ENCODE measurements at regions not wholly inside any gene's neighbourhood (a gene's known extent, or its start where the extent isn't known, plus 50 kb on each side); places are given as distances from the start of the nearest gene placed in this dataset.
A peak's percentile ranks its signal among the peaks of the same experiment; 100 is the strongest.

DNA sequence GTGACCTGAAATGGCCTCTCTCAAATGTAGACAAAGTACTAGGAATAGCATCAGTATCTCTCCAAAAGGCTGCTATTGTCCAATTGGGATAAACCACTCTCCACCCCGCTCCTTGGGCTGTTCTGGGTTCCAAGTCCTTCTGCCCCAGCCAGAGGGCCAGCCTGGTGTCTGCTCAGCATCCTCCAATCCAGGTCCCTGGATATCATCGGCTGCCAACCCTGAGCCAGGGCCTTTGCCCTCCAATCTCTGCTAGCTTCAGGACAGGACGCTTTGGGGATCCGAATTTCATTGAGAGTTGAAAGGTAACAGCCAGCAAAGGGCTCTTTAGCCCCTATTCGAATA is 119.3 kb upstream of the ADPGK start:
- ATAC-seq, result no peak
- no peaks in the 10 kb centered on the region for H3K9me3 ChIP-seq (ENCODE audit: control insufficient read depth, low read length, poor library complexity, severe bottlenecking)
- Mint-ChIP-seq H3K27ac (no peak overlapping the region), H3K27me3 (peaks cover 41% of the 10 kb centered on the region), H3K4me1 (no peaks in the 10 kb centered on the region), H3K4me3 (no peak overlapping the region), H3K36me3 (ENCODE audit: low read depth) (peaks cover 7% of the 10 kb centered on the region)
- DNase-seq, result no peak

DNA sequence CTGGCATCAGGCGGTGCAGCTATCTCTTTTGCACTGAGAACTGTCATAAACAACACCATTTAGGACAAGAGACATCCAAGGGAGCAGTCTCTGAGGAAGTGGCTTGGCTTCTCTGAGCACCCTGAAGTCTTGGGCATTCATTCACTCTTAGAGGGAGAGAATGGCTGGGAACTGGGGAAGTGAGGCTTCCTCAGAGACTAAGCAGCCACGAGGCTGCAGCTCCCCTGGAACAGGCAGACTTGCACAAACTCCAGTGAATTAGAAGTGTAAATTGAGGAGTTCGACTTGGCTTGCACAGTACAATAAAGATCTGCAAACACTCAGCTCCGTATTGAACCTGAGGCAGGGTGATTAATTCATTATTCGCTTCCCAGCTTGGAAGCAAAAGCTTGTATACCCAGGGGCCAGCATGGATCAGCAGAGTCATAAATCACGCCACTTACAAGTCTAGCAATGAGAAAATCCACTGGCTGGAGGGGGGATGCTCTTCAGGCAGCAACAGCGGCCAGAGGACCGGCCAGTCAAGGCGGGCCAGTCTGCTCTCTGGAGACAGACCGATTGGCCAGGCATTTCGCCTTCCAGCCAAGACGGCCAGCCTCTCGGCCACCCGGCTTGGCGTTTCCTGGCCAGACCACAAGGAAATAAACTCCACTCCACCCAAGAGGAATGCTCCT is 118.8 kb upstream of the ADPGK start:
- H3K4me3 Mint-ChIP-seq, result no peak overlapping the region
- H3K27ac Mint-ChIP-seq, result no peak overlapping the region
- no peaks in the 10 kb centered on the region for H3K9me3 ChIP-seq (ENCODE audit: control insufficient read depth, low read length, poor library complexity, severe bottlenecking)
- peaks cover 38% of the 10 kb centered on the region for H3K27me3 Mint-ChIP-seq
- ATAC-seq (no peak), DNase-seq (no peak)
- no peaks in the 10 kb centered on the region for H3K4me1 Mint-ChIP-seq
- peaks cover 7% of the 10 kb centered on the region for H3K36me3 Mint-ChIP-seq (ENCODE audit: low read depth)

DNA sequence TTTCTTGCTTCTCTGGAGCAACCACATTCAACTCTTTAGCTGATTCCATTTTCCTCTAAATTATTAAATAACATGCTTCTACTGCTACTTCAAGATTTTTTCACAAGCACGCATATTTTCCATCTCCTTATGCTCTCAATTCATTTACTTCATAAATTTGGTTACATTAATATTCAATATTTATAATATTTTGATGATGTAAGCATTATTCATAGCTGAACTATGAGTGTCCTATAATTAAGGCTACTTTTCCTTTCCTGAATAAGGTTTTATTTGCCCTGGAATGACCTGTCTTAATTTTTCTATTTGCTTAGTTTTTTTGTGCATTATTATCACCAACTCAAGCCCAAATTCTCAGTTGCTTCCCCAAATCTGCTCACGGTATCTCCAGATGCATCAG is 109.4 kb upstream of the ADPGK start:
- Mint-ChIP-seq H3K27ac (no peak overlapping the region), H3K4me3 (no peak overlapping the region), H3K27me3 (peaks cover 37% of the 10 kb centered on the region), H3K4me1 (peaks cover 3% of the 10 kb centered on the region), H3K36me3 (ENCODE audit: low read depth) (no peaks in the 10 kb centered on the region)
- ATAC-seq (no peak), DNase-seq (no peak)
- H3K9me3 ChIP-seq (ENCODE audit: control insufficient read depth, low read length, poor library complexity, severe bottlenecking), result no peaks in the 10 kb centered on the region

DNA sequence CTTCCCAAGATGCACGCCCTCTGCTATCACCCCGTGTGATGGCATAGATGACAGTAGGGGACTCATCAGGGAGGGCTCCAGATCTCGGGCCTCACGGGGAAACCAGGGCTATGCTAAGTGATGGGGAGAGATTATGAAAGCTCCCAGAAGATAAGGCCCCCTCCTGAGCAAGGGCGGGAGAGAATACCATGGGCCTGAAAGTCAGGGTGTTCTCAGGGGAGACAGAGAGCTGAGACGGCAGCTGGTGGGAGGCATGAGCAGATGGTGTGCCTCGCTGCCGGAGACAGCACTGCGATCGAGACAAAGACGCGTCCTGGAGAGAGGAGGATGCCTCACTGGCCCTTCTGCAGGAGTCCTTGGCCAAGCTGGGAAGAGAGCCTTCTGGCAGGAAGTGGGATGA is 106.5 kb upstream of the ADPGK start:
- no peak overlapping the region for H3K4me3 Mint-ChIP-seq
- H3K9me3 ChIP-seq (ENCODE audit: control insufficient read depth, low read length, poor library complexity, severe bottlenecking), result peaks cover 3% of the 10 kb centered on the region
- H3K27ac Mint-ChIP-seq, result no peak overlapping the region
- DNase-seq, result no peak
- H3K27me3 Mint-ChIP-seq, result peaks cover 26% of the 10 kb centered on the region
- H3K36me3 Mint-ChIP-seq (ENCODE audit: low read depth), result no peaks in the 10 kb centered on the region
- ATAC-seq, result no peak
- peaks cover 3% of the 10 kb centered on the region for H3K4me1 Mint-ChIP-seq

DNA sequence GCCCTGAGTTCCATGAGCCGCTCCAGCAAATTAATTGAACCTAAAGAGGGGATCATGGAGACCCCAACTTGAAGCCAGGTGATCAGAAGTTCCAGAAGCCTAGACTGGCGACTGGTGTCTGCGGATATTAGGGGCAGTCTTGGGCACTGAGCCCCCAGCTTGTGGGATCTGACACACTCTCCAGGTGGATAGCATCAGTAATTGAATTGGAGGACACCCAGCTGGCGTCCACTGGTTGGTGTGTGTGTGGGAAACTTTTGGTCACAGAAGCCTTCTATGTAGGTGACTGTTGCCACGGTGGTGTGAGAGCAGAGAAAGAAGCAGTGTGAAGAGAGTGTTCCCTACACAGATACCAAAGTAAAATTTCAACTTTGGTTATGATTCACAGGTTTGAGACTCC is 106.0 kb upstream of the ADPGK start:
- DNase-seq (no peak), ATAC-seq (no peak)
- H3K9me3 ChIP-seq (ENCODE audit: control insufficient read depth, low read length, poor library complexity, severe bottlenecking), result peaks cover 5% of the 10 kb centered on the region
- H3K4me3 Mint-ChIP-seq, result no peak overlapping the region
- H3K4me1 Mint-ChIP-seq, result peaks cover 3% of the 10 kb centered on the region
- no peaks in the 10 kb centered on the region for H3K36me3 Mint-ChIP-seq (ENCODE audit: low read depth)
- peak overlapping the region; percentile 21 for H3K27ac Mint-ChIP-seq
- H3K27me3 Mint-ChIP-seq, result peaks cover 26% of the 10 kb centered on the region

DNA sequence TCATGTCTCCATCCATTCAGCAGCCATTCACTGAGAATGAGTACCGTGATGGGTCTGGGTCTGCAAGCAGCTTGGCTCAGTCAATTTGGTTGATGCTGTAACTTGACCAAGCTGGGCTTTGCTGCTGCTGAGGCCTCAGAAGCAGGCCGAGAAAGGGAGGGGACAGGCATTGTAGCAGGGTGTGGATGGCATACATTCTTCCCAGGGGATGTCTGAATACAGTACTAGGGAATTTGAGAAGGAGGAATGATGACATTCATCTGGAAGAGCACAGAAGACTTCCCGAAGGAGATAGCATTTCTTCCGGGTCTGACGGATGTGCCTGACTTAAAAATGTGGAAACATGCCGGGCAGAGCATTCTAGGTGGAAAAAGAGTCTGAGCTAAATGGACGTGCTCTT is 105.3 kb upstream of the ADPGK start:
- no peak overlapping the region for H3K27ac Mint-ChIP-seq
- no peaks in the 10 kb centered on the region for H3K36me3 Mint-ChIP-seq (ENCODE audit: low read depth)
- H3K4me3 Mint-ChIP-seq, result no peak overlapping the region
- peaks cover 3% of the 10 kb centered on the region for H3K4me1 Mint-ChIP-seq
- H3K27me3 Mint-ChIP-seq, result peaks cover 26% of the 10 kb centered on the region
- ATAC-seq (no peak), DNase-seq (no peak)
- H3K9me3 ChIP-seq (ENCODE audit: control insufficient read depth, low read length, poor library complexity, severe bottlenecking), result peaks cover 5% of the 10 kb centered on the region

DNA sequence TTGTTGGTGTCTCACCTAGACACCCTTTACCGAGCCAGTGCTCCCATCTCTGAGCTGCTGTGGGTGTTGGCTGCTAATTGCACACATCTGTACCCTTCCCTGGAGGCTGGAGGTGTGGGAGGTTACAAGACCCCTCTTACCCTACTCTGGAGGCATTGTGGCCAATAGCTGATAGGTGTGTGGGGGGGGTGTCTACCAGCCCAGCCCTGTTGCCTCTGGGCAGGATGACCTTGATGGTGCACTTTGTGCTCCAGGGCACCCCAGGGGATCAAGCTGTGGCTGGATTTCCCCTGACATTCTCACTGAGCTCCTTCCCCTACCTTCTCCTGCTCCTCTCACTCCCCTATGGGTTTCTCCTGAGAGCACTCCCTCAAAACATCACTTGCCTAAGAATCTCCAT is 104.7 kb upstream of the ADPGK start:
- H3K9me3 ChIP-seq (ENCODE audit: control insufficient read depth, low read length, poor library complexity, severe bottlenecking), result peaks cover 5% of the 10 kb centered on the region
- ATAC-seq (no peak), DNase-seq (no peak)
- H3K27ac Mint-ChIP-seq, result no peak overlapping the region
- no peaks in the 10 kb centered on the region for H3K36me3 Mint-ChIP-seq (ENCODE audit: low read depth)
- H3K4me1 Mint-ChIP-seq, result peaks cover 3% of the 10 kb centered on the region
- H3K4me3 Mint-ChIP-seq, result no peak overlapping the region
- peaks cover 21% of the 10 kb centered on the region for H3K27me3 Mint-ChIP-seq

DNA sequence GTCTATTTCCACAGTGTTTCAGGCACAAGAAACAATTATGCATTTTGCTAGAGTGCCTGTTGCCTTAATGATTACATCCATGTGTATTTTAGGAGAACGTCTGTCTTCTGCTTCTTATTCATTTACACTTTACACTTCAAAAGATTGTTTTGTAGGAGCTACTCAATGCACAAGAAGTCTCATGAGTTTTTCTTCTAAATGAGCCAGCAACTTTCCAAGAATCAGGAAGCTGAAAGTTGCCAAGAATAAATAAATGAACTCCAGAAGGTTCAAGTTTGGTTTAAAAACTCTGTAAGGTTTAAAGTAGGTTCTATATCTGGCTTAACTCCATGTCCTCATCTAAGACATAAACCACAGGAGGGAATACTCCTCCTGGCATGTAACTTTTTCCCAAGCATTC is 103.8 kb upstream of the ADPGK start:
- H3K4me3 Mint-ChIP-seq, result no peak overlapping the region
- ATAC-seq (no peak), DNase-seq (no peak)
- H3K4me1 Mint-ChIP-seq, result peaks cover 3% of the 10 kb centered on the region
- peaks cover 20% of the 10 kb centered on the region for H3K27me3 Mint-ChIP-seq
- H3K9me3 ChIP-seq (ENCODE audit: control insufficient read depth, low read length, poor library complexity, severe bottlenecking), result peaks cover 5% of the 10 kb centered on the region
- no peaks in the 10 kb centered on the region for H3K36me3 Mint-ChIP-seq (ENCODE audit: low read depth)
- no peak overlapping the region for H3K27ac Mint-ChIP-seq

DNA sequence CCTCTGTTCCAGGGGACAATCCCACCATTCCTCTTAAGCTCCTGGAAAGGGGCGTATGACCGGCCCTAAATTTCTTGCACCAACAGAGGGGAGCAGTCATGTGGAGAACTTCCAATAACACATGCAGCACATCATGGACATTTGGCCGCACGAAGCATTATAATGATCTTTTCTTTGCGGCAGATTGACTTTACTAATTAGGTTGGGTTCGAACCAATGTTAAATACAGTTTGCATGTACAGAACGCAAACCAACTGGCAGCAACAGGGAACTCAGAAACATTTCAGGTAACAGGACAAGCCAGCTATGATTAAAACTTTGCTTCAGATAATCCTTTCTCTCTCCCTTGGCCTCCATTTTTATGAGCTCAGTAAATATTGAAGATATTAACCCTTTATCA is 100.8 kb upstream of the ADPGK start:
- peaks cover 5% of the 10 kb centered on the region for H3K27me3 Mint-ChIP-seq
- peaks cover 5% of the 10 kb centered on the region for H3K9me3 ChIP-seq (ENCODE audit: control insufficient read depth, low read length, poor library complexity, severe bottlenecking)
- no peak overlapping the region for H3K27ac Mint-ChIP-seq
- ATAC-seq (no peak), DNase-seq (no peak)
- no peak overlapping the region for H3K4me3 Mint-ChIP-seq
- H3K36me3 Mint-ChIP-seq (ENCODE audit: low read depth), result no peaks in the 10 kb centered on the region
- H3K4me1 Mint-ChIP-seq, result no peaks in the 10 kb centered on the region

DNA sequence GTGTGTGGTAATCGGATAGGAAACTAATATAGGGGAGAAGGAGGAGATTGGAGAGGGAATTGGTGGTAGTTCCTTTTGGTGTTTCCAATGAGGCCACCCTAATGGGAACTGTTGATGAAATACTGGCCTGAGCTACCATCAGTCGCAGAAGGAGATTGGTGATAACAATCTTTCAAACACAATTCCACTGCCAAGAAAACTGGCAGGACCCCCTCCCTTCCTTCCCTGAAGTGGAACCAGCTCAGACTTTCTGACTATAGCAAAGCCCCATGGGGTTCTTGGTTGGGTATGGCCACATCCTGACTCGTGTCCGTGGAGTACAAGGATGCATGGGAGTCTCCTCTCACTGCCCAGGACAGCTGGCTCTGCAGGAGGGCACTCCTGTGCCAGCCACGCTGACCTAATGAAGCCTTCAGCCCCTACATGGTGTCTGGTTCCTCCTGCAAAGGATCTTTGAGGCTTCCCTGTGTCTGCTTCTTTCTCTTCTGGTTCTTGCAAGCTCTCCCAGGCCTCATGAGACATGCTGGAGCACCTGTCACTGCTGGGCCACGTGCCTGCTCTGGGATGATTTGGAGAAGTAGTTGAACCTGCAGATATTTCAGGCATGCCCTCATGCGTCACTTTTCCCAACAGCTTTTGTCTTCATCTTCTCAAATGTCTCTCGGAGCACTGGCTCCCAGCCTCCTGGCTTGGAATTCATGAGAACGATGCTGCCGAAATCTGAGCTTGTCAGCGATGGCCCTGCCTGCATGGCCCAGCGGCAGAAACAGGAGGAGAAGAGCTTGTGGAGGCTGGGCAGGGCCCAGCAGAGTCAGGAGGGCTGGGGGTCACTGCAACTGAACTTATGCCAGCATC is 90.0 kb upstream of the ADPGK start:
- Mint-ChIP-seq H3K4me1 (peaks cover 7% of the 10 kb centered on the region), H3K27me3 (peaks cover 4% of the 10 kb centered on the region), H3K36me3 (ENCODE audit: low read depth) (peaks cover 3% of the 10 kb centered on the region), H3K27ac (peak overlapping the region; percentile 51), H3K4me3 (no peak overlapping the region)
- ATAC-seq, result no peak
- DNase-seq, result no peak
- no peaks in the 10 kb centered on the region for H3K9me3 ChIP-seq (ENCODE audit: control insufficient read depth, low read length, poor library complexity, severe bottlenecking)

DNA sequence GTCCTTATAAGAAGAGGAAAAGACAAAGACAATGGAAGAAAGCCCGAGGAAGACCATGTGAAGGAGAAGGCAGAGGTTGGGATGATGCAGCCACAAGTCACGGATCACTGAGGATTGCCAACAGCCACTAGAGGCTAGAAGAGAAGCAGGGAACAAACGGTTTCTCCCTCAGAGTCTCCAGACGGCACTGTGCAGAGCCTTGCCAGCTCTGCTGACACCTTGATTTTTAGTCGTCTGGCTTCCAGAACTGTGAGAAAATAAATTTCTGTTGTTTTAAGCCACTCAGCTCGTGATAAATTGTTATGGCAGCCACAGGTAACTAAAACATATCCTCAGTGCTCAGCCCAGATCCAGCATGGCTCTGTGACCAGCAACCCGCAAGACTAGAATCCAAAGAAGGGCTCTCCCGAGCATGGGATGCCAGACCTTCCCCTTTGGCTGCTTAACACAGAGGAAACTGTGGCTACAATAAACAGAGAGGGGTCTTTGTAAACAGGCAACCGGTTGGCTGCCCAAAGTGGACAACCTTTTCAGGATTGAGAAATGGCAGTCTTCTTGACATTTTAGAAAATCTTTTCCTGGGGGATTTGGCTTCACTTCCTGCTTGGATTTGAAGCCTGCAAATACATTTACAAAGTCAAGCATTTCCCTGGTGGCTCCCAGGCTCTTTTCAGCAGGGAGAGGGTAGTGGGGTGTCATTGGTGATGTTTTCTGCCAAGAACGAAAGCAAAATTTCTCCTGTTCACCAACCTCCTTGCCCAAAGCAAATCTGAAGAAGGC is 88.7 kb upstream of the ADPGK start:
- H3K27me3 Mint-ChIP-seq, result peaks cover 4% of the 10 kb centered on the region
- no peak for ATAC-seq
- no peak overlapping the region for H3K4me3 Mint-ChIP-seq
- H3K27ac Mint-ChIP-seq, result no peak overlapping the region
- H3K4me1 Mint-ChIP-seq, result peaks cover 7% of the 10 kb centered on the region
- no peaks in the 10 kb centered on the region for H3K9me3 ChIP-seq (ENCODE audit: control insufficient read depth, low read length, poor library complexity, severe bottlenecking)
- no peak for DNase-seq
- peaks cover 3% of the 10 kb centered on the region for H3K36me3 Mint-ChIP-seq (ENCODE audit: low read depth)

DNA sequence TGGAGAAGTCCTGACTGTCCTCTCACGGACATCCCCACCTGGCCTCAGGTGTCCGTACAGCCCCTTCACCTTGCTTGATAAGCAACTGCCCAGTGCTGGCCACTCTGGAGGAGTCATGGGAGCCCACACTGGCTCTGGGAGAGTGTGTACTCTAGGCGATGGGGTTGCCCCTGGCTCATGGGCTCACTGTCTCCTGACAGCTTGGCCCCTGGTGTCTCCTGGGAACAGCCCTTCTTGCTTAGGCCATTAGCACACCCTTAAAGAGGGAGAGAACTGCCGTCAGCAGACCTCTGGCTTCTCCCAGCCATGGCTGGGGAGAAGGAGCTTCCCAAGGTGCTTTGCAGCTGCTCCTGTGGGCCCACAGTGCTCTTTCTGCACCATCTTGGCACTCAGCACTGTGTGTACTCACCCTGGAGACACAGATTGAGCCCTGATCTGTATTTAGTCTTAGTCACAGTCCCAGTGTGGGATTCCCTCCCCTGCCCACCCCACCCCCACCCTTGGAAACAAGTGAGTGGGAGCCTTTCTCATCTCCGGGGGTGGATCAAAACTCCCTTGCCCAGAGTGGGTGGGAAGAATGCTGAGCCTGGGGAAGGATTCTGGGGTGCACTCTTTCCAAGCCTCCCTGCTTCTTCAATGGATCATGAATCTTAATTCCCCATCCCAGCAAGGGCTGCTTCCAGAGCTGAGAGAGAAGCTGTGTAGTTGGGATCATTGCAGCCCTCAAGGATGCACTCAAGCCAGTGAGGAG is 83.5 kb upstream of the ADPGK start:
- no peaks in the 10 kb centered on the region for H3K9me3 ChIP-seq (ENCODE audit: control insufficient read depth, low read length, poor library complexity, severe bottlenecking)
- Mint-ChIP-seq H3K4me3 (no peak overlapping the region), H3K27me3 (peaks cover 10% of the 10 kb centered on the region), H3K4me1 (peaks cover 2% of the 10 kb centered on the region), H3K27ac (no peak overlapping the region), H3K36me3 (ENCODE audit: low read depth) (peaks cover 6% of the 10 kb centered on the region)
- DNase-seq (no peak), ATAC-seq (no peak)

DNA sequence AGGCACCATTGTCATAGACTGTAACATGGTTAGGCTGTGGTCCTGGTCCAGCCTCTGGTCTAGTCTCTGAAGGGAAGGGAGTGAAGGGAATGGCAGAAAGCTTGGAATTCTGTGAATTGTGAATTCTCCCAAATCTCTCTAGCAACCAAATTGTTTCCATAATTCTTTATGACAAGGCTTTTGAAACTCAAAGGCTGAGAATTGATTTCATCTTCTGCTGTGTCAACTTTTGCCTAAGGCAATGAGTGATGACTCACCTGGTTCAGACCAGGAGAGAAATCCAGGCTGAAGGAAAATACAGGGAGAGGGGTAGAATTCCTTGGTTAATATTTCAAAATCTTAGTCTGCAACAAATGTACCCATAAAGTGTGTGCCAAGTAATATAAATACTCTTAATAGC is 82.6 kb upstream of the ADPGK start:
- Mint-ChIP-seq H3K4me3 (no peak overlapping the region), H3K36me3 (ENCODE audit: low read depth) (peaks cover 3% of the 10 kb centered on the region), H3K27ac (no peak overlapping the region), H3K4me1 (no peaks in the 10 kb centered on the region), H3K27me3 (peaks cover 5% of the 10 kb centered on the region)
- H3K9me3 ChIP-seq (ENCODE audit: control insufficient read depth, low read length, poor library complexity, severe bottlenecking), result no peaks in the 10 kb centered on the region
- DNase-seq, result no peak
- no peak for ATAC-seq

Measured in T-helper 17 cell (primary cell).